Heart right ventricle (tissue), 16 donors: ENCODE measurements at regions not wholly inside any gene's neighbourhood (a gene's known extent, or its start where the extent isn't known, plus 50 kb on each side); places are given as distances from the start of the nearest gene placed in this dataset.
"Not testable (repeated sequence)": the region's sequence is repeated elsewhere in the genome, so short reads cannot be mapped to it uniquely, and the experiment has no call there.

ENCODE experiments used
- ATAC-seq, 8 donors: fragments of 200-7000 bp; cut with Tn5 transposase; one replicate each; pipeline ENCODE4 v1.9.1; 2020; ENCODE audit warnings: mild to moderate bottlenecking in 8 of 8, moderate library complexity in 8 of 8, moderate number of reproducible peaks in 1 of 8
- DNase-seq, 2 donors: peaks; one replicate each; pipeline ENCODE4 v3.0.0-alpha.2; 2020
- H3K27ac ChIP-seq, 10 donors: fragments of 200-600 bp; sonication (generic) in 2 of 10; one replicate each; pipeline versions ENCODE4 v1.5.0 to v1.8.0; 2020 to 2022; ENCODE audit warnings: mild to moderate bottlenecking in 3 of 10
- H3K27me3 ChIP-seq, 7 donors: fragments of 200-600 bp; one replicate each; pipeline ENCODE4 v1.8.0; 2021 to 2022; ENCODE audit warnings: mild to moderate bottlenecking in 2 of 7
- H3K36me3 ChIP-seq, 9 donors: fragments of 200-600 bp; sonication (generic) in 1 of 9; one replicate each; pipeline versions ENCODE4 v1.5.0 to v1.8.0; 2020 to 2022; ENCODE audit warnings: mild to moderate bottlenecking in 2 of 9
- H3K4me1 ChIP-seq, 9 donors: fragments of 200-600 bp; sonication (generic) in 1 of 9; one replicate each; pipeline versions ENCODE4 v1.5.0 to v1.8.0; 2020 to 2022; ENCODE audit warnings: mild to moderate bottlenecking in 4 of 9
- H3K4me3 ChIP-seq, 10 donors: fragments of 200-600 bp; sonication (generic) in 2 of 10; one replicate each; pipeline versions ENCODE4 v1.5.0 to v1.8.0; 2020 to 2022; ENCODE audit warnings: mild to moderate bottlenecking in 7 of 10, moderate library complexity in 2 of 10
- H3K9me3 ChIP-seq, 11 donors: fragments of 200-600 bp in 10 of 11; sonication (generic) in 2 of 11; one replicate each; pipeline versions ENCODE4 v1.5.0 to v1.8.0; 2013 to 2022; ENCODE audit warnings: mild to moderate bottlenecking in 2 of 11, control low read depth in 1 of 11, moderate library complexity in 1 of 11
- CTCF ChIP-seq, 9 donors: fragments of 200-600 bp; sonication (generic) in 2 of 9; IDR thresholded peaks; one replicate each; pipeline versions ENCODE4 v1.5.0 to v1.8.0; 2021 to 2022; ENCODE audit warnings: antibody characterized with exemption in 9 of 9, mild to moderate bottlenecking in 5 of 9, moderate library complexity in 1 of 9
- WGBS, 2 donors: extraction: QIAGEN DNeasy Blood & Tissue Kit; methylation state at CpG; one replicate each; pipeline ENCODE4 v1.1.7; 2013; ENCODE audit warnings: inconsistent platforms in 1 of 2; 5-methylcytosine and 5-hydroxymethylcytosine counted together
- intact Hi-C, 10 donors: fragments of 100-400 bp; cut with DNase I; formaldehyde crosslinking; loops; one replicate each; pipeline versions ENCODE4 v1.11.1 to v1.14.2; 2022
- donor health status: Arrhythmogenic right ventricular cardiomyopathy.
- donor health status: ischemic (EF 13 %, LVEDD 7.1; RV severe dilation, severe dysfunction).
- donor health status: healthy with polysubstance abuse.
- donor health status: DM: no; HTN: yes; CAD: no.
- donor health status: DM: no; HTN: no; CAD: no.
- donor health status: ischemic (EF 25% LVEDD 6.9; RV normal size, moderate dysfunction).
- donor health status: ischemic (EF 25% LVEDD 5.7; RV mildly dilated, moderate dysfunction).
- donor health status: healthy.
- donor health status: DM: yes; HTN: yes; CAD: no.
- donor health status: Ischemic cardiomyopathy.
- donor health status: ischemic (EF 35%, LVEDD 5.7; RV mildly dilated, moderate dysfunction).
- donor health status: nonischemic (EF 11% LVEDD 7.7; RV severe dilation, severe dysfunction).
- donor health status: DM: yes; HTN: yes; CAD: no.
- donor health status: PGD.
- donor health status: ischemic (EF 29% LVEDD 5.4; RV normal size, mild dysfunction).
- donor health status: nonischemic (EF 23%, LVEDD 6.1; RV moderate dilation, normal function).

- no peak for TF ChIP-seq CTCF (IDR thresholded peaks at IDR 0.05)
- ATAC-seq: no peak
- H3K4me1 ChIP-seq: no peaks in the 10 kb centered on the region
Observed at GRCh38 chr5:165405340-165405739, 1899.9 kb downstream of the MAT2B start.

GRCh38 chr5:165407352-165407751 lies 1901.9 kb downstream of the MAT2B start:
- H3K4me1 ChIP-seq: no peaks in the 10 kb centered on the region
- intact Hi-C loops: no loop called here
- DNase-seq (no peak), ATAC-seq (no peak)
- H3K4me3 ChIP-seq: no peak overlapping the region
- 83 to 92% methylated on average over 3 of the region's 3 CpGs for WGBS, 2 donors
- H3K27ac ChIP-seq: no peak overlapping the region
- no peak for TF ChIP-seq CTCF (IDR thresholded peaks at IDR 0.05)
- no peaks in the 10 kb centered on the region for H3K36me3 ChIP-seq
- peaks cover 0 to 29% (median 8%) of the 10 kb centered on the region in 11 donors for H3K9me3 ChIP-seq
- no peaks in the 10 kb centered on the region for H3K27me3 ChIP-seq

More at GRCh38 chr5:165405340-165405739, 1899.9 kb downstream of the MAT2B start:
- Histone ChIP-seq H3K27me3 (no peaks in the 10 kb centered on the region), H3K9me3 (peaks cover 0 to 29% (median 8%) of the 10 kb centered on the region in 11 donors), H3K27ac (no peak overlapping the region), H3K4me3 (no peak overlapping the region), H3K36me3 (no peaks in the 10 kb centered on the region)
- intact Hi-C loops: no loop called here
- WGBS, 2 donors: 62 to 63% methylated on average over 1 of the region's 1 CpG
- DNase-seq: no peak

DNA sequence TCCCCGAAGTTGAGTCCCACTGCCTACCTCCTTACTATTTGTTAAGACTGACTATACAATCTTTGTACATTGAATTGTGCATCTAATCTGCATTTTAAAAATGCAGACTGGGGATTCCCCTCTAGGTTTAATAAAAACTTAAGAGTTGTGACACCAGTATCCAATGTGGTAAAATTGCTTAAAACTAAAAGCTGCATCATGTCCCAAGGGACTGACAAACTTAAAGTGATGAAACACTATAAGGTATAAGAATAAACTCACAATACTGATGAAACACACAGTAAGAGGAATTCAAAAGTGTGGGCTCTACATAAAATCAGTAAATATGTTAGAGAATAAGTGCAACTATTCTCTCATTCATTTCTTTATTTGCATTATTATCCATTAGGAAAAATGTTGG lies 1905.1 kb downstream of the MAT2B start:
- TF ChIP-seq CTCF (IDR thresholded peaks at IDR 0.05): no peak
- DNase-seq (no peak), ATAC-seq (no peak)
- H3K27ac ChIP-seq: no peak overlapping the region
- intact Hi-C loops: no loop called here
- WGBS, 2 donors: 89 to 93% methylated on average over 1 of the region's 1 CpG
- H3K27me3 ChIP-seq: no peaks in the 10 kb centered on the region
- no peaks in the 10 kb centered on the region for H3K36me3 ChIP-seq
- peaks cover 0 to 44% (median 8%) of the 10 kb centered on the region in 11 donors for H3K9me3 ChIP-seq
- no peaks in the 10 kb centered on the region for H3K4me1 ChIP-seq
- no peak overlapping the region for H3K4me3 ChIP-seq

- ATAC-seq, H3K27me3 ChIP-seq, H3K4me3 ChIP-seq, DNase-seq, intact Hi-C loops, H3K36me3 ChIP-seq, H3K27ac ChIP-seq, H3K4me1 ChIP-seq: not testable (repeated sequence)
- H3K9me3 ChIP-seq: peaks cover 0 to 47% (median 8%) of the 10 kb centered on the region in 11 donors
- WGBS, 2 donors: 87 to 90% methylated on average over 1 of the region's 1 CpG
Observed at GRCh38 chr5:165411532-165411931, 1906.1 kb downstream of the MAT2B start.

DNA sequence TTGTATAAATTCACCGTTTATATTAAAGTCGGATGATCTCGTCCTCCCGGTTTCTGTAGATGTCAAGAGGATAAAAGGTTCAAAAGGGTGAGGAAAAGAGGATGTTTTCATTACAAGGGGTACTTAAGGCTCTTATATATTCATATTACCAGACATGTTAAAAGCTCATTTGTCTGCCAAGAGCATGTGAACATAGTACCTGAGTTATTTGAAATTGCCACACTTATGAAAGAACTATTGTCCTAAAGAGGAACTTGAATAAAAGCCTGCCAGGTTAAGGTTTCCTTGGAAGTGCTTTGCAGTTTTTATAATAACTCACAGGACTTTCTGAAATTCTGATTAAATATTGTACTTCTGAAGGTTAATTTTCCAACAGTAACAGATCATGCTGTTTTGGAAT lies 1915.1 kb downstream of the MAT2B start:
- H3K27ac ChIP-seq: no peak overlapping the region
- no peak for TF ChIP-seq CTCF (IDR thresholded peaks at IDR 0.05)
- intact Hi-C loops: no loop called here
- H3K4me3 ChIP-seq: no peak overlapping the region
- no peaks in the 10 kb centered on the region for H3K27me3 ChIP-seq
- peaks cover 0 to 11% (median 0%) of the 10 kb centered on the region in 11 donors for H3K9me3 ChIP-seq
- ATAC-seq (no peak), DNase-seq (no peak)
- H3K36me3 ChIP-seq: no peaks in the 10 kb centered on the region
- H3K4me1 ChIP-seq: no peaks in the 10 kb centered on the region
- 84 to 88% methylated on average over 4 of the region's 4 CpGs for WGBS, 2 donors
